OCI-LY7 (cell line): ENCODE measurements at regions not wholly inside any gene's neighbourhood (a gene's known extent, or its start where the extent isn't known, plus 50 kb on each side); places are given as distances from the start of the nearest gene placed in this dataset.

ENCODE experiments used
- BruUV-seq: library from RNA; stranded (reverse); fragments of 400-500 nt; replicated peaks from 2 replicates; lab custom pipeline; 2021; lab: Mats Ljungman, UMichigan
- CTCF ChIA-PET: fragments of 300-600 bp; sonication (Branson Sonifier 250); formaldehyde crosslinking; loops from one replicate; lab custom pipeline; 2022; ENCODE audit warnings: antibody characterized with exemption; ENCODE audit not compliant: unreplicated experiment; lab: Charles Lee
- POLR2A ChIA-PET: fragments of 300-600 bp; sonication (Branson Sonifier 250); formaldehyde crosslinking; loops from one replicate; lab custom pipeline; 2022; ENCODE audit warnings: antibody characterized with exemption; lab: Charles Lee
- DNase-seq: peaks from one replicate; pipeline ENCODE4 v3.0.0-alpha.2; 2015; ENCODE audit warnings: low spot score
- H2AFZ ChIP-seq: fragments of 200-600 bp; sonication (generic), shearing (Covaris generic); 2 replicates; pipeline ENCODE4 v1.6.1; 2014; ENCODE audit warnings: mild to moderate bottlenecking, antibody characterized with exemption, low read length, moderate library complexity
- H3K27ac ChIP-seq: fragments of 200-600 bp; sonication (generic); 2 replicates; pipeline ENCODE4 v1.5.1; 2014; ENCODE audit warnings: mixed run types, low read depth, mild to moderate bottlenecking, moderate library complexity, low read length, inconsistent platforms; ENCODE audit not compliant: poor library complexity, severe bottlenecking
- H3K36me3 ChIP-seq: fragments of 200-600 bp; sonication (generic); 2 replicates; pipeline ENCODE4 v1.6.1; 2014; ENCODE audit warnings: mild to moderate bottlenecking, antibody characterized with exemption, low read length, moderate library complexity, mixed read lengths; ENCODE audit not compliant: insufficient read depth
- H3K4me1 ChIP-seq: fragments of 200-600 bp; sonication (generic); 2 replicates; pipeline ENCODE4 v1.5.1; 2014; ENCODE audit warnings: mild to moderate bottlenecking, low read length; ENCODE audit not compliant: insufficient read depth, poor library complexity, severe bottlenecking
- H3K4me2 ChIP-seq: fragments of 200-600 bp; sonication (generic); 2 replicates; pipeline ENCODE4 v1.6.1; 2014; ENCODE audit warnings: mild to moderate bottlenecking, low read length
- H3K4me3 ChIP-seq: fragments of 200-600 bp; sonication (generic); 2 replicates; pipeline ENCODE4 v1.5.1; 2014; ENCODE audit warnings: mild to moderate bottlenecking, low read depth, low read length; ENCODE audit not compliant: poor library complexity, severe bottlenecking
- H3K79me2 ChIP-seq: fragments of 200-600 bp; sonication (generic); 2 replicates; pipeline ENCODE4 v1.6.1; 2016; ENCODE audit warnings: low read depth, mild to moderate bottlenecking, low read length, moderate library complexity, mixed read lengths; ENCODE audit not compliant: insufficient read depth
- H3K9me2 ChIP-seq: fragments of 200-600 bp; sonication (generic); 2 replicates; pipeline ENCODE4 v1.6.1; 2016; ENCODE audit warnings: mild to moderate bottlenecking, low read length, mixed read lengths; ENCODE audit not compliant: insufficient read depth
- H3K9me3 ChIP-seq: fragments of 200-600 bp; sonication (generic); 2 replicates; pipeline ENCODE4 v1.6.1; 2014; ENCODE audit warnings: mild to moderate bottlenecking, mixed run types, low read length, mixed read lengths
- H4K20me1 ChIP-seq: fragments of 200-600 bp; sonication (generic); 2 replicates; pipeline ENCODE4 v1.6.1; 2014; ENCODE audit warnings: mild to moderate bottlenecking, antibody characterized with exemption, low read length, moderate library complexity, mixed read lengths; ENCODE audit not compliant: insufficient read depth
- CTCF ChIP-seq: fragments of 200-600 bp; sonication (generic); conservative IDR thresholded peaks from 2 replicates; pipeline ENCODE4 v1.5.1; 2014; ENCODE audit warnings: mild to moderate bottlenecking, antibody characterized with exemption, low read length, moderate library complexity, mixed read lengths
- EZH2phosphoT487 ChIP-seq: fragments of 200-600 bp; sonication (generic); IDR thresholded peaks from 2 replicates; pipeline ENCODE4 v1.6.1; 2018; ENCODE audit warnings: low read depth, borderline replicate concordance, mild to moderate bottlenecking, mixed run types, antibody characterized with exemption, low read length, moderate library complexity, mixed read lengths
- intact Hi-C: fragments of 100-400 bp; cut with micrococcal nuclease; formaldehyde crosslinking; loops from one replicate; pipeline ENCODE4 v1.10.0; 2022; ENCODE audit not compliant: unreplicated experiment

GRCh38 chr7:114156178-114156577 lies 237.4 kb upstream of the PPP1R3A start:
- Histone ChIP-seq H3K4me1 (no peaks in the 10 kb centered on the region), H3K9me3 (no peaks in the 10 kb centered on the region), H3K9me2 (no peaks in the 10 kb centered on the region), H4K20me1 (no peaks in the 10 kb centered on the region), H3K27ac (no peak overlapping the region), H3K36me3 (no peaks in the 10 kb centered on the region), H3K4me2 (no peak overlapping the region), H2AFZ (no peak overlapping the region), H3K79me2 (no peaks in the 10 kb centered on the region), H3K4me3 (no peak overlapping the region)
- BruUV-seq = no TSS peak
- ChIA-PET CTCF (no interaction called here), POLR2A (no interaction called here)
- TF ChIP-seq CTCF (no peak), EZH2phosphoT487 (no peak)
- no peak for DNase-seq
- intact Hi-C loops = no loop called here

- H3K9me2 ChIP-seq = no peaks in the 10 kb centered on the region
These were observed 236.6 kb upstream of the PPP1R3A start for GRCh38 chr7:114155116-114156110.

More at GRCh38 chr7:114155116-114156110, 236.6 kb upstream of the PPP1R3A start:
- ChIA-PET POLR2A (no interaction called here), CTCF (no interaction called here)
- Histone ChIP-seq H3K36me3 (no peaks in the 10 kb centered on the region), H3K4me1 (no peaks in the 10 kb centered on the region), H3K4me2 (no peak overlapping the region), H4K20me1 (no peaks in the 10 kb centered on the region), H3K27ac (no peak overlapping the region), H3K9me3 (no peaks in the 10 kb centered on the region), H3K4me3 (no peak overlapping the region), H3K79me2 (no peaks in the 10 kb centered on the region), H2AFZ (no peak overlapping the region)
- BruUV-seq = no TSS peak
- intact Hi-C loops = no loop called here
- TF ChIP-seq EZH2phosphoT487 (no peak), CTCF (no peak)
- no peak for DNase-seq
